ACHN (cell line): ENCODE measurements at regions not wholly inside any gene's neighbourhood (a gene's known extent, or its start where the extent isn't known, plus 50 kb on each side); places are given as distances from the start of the nearest gene placed in this dataset.
"Not testable (repeated sequence)": the region's sequence is repeated elsewhere in the genome, so short reads cannot be mapped to it uniquely, and the experiment has no call there.

Experiments
- DNase-seq: peaks from one replicate; pipeline ENCODE4 v3.0.0-alpha.2; 2015
- in situ Hi-C: cut with HindIII; loops from 2 replicates; pipeline ENCODE4 v1.10.0; 2017; ENCODE audit warnings: low sequenced_read_pairs, low pct_ligation_motif_present, low pct_unique_long_range_greater_than_20kb

DNA sequence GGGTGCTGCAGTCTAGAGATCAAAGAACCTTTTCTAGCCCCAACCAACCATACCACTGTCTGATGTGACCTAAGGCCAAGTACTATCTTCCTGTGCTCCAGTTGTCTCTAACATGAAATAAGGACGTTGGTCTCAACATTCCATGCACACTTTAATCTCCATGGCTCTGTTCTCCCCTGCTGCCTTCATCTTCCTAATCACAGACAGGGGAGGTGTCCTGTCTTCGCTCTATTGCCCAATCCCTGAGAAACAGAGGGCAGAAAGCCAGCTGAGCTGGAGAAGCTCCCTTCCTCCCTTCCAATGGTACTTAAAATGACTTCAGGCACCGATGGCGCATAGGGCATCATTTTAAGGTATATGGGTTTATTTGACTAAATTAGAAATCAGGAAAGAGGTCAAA lies 148.9 kb upstream of the GNAO1 start:
- in situ Hi-C loops = no loop called here
- no peak for DNase-seq

DNA sequence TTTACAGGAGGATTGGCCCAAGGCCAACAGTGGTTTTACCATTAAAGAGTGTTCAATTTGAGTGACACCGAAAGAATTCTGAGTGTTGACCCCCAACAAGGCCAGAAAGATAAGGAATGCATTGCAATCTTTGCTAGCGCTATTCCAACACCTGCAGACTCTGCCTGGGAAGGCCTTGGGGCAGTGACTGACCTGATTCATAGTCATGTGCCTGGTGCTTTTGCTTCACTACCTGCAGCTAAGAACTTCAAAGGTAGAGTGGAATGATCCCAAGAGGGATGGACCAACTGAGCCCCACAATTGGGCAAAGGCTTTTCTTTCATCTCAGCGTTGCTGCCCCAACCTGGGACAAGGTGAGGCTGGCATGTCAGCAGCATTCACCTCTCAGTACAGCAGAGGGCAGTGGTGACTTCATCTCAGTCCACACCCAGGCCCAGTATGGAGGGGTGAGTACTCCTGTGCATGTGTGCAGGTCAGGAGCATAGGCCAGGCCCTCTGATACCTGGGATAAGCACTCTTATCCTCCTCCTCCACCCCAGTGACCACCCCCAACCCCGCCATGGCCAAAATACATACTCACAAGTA lies 149.6 kb upstream of the GNAO1 start:
- DNase-seq = peak; percentile 39
- in situ Hi-C loops = no loop called here

DNA sequence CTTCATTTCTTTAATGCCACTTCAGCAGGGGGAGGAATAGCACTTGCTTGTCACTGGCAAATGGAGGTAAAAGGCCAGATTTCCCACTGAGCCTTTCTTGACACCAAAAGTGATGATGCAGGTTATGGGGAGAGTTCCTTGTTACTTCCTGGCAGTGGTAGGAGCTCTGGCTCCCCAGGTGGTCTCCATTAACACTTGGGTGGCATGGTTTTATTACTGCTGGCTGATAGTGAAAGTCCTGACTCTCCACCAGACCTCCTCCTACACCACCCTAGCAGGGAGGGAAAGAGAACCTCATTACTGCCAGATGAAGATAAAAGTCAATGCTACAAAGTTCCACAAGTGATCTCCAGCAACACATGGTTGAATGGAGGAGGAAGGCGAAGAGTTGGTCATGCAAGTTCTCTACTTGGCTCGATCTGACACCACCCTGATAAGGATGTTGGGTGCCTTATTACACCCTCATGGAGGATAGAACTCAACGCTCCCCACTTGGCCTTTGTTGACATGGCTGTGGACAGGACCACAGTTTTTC lies 152.7 kb upstream of the GNAO1 start:
- no peak for DNase-seq
- in situ Hi-C loops = no loop called here

DNA sequence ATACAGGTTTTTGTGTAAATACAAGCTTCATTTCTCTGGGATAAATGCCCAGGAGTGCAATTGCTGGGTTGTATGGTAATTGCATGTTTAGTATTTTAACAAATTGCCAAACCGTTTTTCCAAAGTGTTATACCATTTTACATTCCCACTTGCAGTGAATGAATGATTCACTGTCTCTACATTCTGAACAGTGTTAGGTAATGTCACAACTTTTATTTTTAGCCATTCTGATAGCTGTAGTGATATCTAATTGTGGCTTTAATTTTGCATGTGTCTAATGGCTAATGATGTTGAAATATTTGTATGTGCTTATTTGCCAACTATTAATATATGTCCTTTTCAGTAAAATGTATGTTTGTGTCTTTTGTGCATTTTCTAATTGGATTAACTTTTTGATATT lies 156.9 kb upstream of the CES5A start:
- in situ Hi-C loops = no loop called here
- DNase-seq = no peak

DNA sequence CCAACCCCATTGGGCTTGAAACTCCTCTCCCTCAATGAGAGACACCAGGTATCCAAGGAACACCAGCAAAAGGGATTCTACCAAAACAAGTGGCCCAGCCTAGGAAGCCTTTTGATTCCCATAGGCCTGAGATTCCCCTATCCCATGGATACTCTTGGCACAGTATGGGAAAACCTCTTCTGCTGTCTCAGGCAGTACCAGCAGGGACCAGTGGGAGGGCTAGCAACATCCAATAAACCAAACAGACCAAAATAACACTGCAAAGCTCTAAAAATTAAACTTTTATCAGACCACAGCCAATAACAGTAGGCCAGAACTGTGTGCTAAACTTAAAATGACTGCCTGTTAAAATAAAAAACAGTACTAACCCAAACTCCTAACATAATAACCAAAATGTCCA lies 153.9 kb upstream of the CES5A start:
- in situ Hi-C loops = no loop called here
- no peak for DNase-seq

DNA sequence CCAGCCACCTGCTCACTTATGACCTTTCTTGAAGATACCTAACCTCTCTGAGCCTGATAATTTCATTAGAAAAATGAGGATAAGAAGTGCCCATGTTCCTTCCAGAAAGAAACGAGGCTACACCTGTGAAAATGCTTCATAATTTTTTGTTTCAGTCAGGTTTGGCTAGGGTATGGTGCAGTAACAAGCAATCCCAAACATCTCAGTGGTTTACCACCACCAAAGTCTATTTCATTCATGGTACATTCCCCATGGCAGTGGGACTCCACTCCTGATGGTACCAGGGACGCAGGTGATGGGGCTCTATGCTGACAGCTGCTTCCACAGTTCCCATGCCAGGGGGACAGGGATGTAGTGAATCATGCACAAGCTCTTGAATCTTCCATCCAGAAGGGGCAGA lies 147.6 kb upstream of the CES5A start:
- DNase-seq = no peak
- in situ Hi-C loops = no loop called here

DNA sequence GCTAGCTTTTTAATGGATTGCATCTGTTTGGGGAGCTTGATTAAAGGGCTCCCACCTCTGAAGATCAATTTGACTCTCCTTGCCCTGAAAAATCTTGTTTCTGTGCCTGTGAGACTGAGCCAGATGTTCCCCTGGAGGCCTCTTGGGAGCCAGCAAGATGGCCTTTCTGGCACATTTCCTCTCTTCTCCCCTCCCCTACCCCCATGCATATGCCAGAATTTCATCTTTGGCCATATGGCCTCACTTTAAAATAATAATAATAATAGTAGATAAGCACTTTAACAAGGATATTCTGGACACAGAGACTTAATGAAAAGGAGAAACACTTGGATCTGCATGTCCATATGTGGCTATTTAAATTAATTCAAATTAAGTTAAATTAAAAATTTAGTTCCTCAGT lies 144.1 kb upstream of the CES5A start:
- DNase-seq = no peak
- in situ Hi-C loops = no loop called here

DNA sequence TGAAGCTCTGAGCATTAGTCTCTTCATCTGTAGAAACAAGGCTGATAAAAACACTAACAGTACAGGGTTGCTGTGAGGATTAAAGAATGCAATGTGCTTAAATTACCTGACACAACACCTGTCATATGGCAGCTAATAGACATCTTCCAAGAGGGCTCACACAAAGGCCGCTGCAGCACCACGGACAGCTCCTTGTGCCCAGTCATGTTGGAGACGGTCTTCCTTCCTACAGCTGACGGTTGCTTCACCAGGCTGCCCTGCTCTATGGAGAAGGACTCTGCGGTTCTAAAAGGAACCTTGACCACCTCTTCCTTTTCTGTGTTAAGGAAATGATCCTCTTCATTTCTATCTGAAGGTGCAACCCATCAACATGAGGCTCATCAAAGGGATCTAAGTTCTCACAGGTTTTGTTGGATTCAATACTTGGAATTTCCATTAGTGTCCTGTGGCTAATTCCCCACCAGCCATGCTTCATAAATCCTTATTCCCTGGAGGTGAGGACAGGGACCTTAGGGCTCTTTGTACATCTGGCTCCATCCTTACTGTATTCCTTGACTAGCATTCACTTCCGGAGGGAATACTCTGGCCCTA lies 138.9 kb upstream of the CES5A start:
- peak; percentile 68 for DNase-seq
- in situ Hi-C loops = no loop called here

DNA sequence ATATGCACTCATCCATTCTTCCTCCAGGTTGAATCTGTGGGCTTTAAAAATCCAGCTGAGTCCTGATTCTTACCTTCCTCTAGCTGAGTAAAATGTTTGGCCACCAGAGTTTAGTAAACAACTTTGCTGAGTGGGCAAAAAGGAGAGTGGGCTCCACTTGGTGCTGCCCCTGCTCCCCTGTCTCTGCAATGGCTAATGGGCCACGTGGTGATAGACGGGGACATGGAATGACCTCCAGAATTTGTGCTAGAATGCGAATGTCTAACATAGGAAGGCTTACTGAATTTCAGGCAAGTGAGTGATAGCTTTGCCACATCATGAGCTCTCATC lies 137.3 kb upstream of the CES5A start:
- in situ Hi-C loops = no loop called here
- DNase-seq = no peak

DNA sequence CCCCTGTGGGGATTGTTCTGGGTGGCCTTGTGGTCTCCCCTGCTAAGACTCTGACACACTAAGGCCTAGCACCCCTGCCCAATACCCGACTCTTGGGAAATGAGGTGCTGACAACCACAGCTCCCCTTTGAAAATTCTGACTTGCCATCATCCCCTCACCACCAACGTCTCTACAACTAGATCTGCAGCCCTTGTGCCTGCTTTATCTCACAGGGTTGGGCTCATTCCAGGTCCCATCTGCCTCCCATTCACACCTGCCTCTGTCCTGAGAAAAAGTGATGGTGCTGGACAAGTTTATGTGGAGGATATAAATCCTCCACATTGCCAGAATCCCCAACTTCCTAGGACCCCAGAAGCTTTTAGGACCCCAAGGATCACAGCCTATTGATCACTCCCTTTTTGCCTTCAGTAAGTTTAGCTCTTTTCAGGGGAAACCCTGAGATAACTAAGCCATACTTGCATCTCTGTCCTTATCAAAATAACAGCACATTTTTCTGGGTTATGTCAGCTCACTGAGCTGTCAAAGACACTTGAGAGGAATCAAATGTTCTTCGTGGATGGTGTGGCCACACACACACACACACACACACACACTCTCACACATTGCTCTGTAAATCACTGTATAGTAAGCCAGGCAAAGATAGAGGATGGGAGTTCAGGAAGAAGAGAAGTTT lies 136.8 kb upstream of the CES5A start:
- in situ Hi-C loops = no loop called here

DNA sequence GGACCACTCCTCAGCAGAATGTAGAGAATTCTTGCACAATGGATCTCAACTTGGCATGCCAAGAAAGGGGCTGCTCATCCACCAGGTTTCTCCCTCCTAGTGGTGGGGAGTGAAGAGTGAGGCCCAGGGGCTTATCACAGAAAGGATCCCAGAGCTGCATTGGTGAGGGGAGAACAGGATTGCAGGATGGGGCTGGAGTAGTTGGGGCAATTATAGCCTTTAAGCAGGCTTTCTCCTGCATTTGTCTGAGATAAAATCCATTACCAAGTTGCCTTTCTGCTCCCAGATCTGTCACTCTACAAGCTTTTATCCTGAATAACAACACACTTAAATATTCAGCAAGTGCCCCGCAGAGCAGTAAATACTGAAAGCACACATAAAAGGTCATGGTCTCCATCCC lies 130.8 kb upstream of the CES5A start:
- no peak for DNase-seq
- in situ Hi-C loops = no loop called here

More for the DNA sequence above, 136.8 kb upstream of the CES5A start:
- DNase-seq = no peak

DNA sequence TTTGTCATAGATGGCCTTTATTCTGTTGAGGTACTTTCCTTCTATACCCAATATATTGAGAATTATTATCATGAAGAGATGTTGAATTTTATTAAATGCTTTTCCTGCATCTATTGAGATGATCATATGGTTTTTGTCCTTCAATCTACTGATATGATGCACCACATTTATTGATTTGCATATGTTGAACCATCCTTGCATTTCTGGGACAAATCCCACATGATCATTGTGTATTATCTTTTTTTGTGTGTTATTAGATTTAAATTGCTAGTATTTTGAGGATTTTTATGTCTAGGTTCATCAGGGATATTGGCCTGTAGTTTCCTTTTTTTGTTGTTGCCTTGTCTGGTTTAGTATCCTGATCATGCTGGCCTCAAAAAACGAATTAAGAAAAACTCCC lies 124.5 kb upstream of the CES5A start:
- DNase-seq = no peak
- in situ Hi-C loops = no loop called here

DNA sequence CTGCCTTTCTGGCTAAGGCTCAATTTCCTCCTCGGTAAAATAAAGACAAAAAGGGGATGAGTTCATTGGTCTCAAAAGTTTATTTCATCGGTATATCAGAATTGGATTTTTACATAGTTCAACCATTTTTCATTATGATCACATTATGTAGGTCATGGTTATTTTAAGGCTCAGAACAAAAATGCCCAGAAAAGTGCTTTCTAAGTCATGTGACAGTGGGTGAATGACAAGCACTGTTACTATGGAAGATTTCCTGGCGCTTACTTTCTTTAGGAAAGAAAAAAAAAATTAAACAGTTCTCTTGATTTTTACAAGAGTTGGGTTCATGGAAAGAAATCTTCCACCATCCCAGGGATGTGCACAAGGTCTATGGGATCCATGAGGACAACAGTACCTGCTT lies 117.9 kb upstream of the CES5A start:
- in situ Hi-C loops = no loop called here
- DNase-seq = no peak

DNA sequence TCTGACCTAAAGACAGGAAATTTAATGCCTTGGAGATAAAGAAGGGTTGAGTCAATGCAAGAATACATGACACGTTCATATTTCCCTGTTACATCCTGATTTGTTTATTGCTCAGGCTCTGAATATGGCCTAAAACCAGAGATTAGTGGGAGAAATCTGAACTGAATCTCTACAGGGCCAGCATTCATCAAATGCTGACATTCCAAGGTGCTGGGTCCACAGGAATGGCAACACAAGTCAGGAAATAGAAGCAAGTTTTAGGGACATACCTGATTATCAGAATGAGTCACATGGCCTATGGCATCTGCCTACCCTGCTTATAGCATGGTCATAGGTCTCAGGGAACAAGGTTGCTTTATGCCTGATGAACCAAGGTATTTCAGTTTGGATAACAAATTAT lies 117.4 kb upstream of the CES5A start:
- no peak for DNase-seq
- in situ Hi-C loops = no loop called here

DNA sequence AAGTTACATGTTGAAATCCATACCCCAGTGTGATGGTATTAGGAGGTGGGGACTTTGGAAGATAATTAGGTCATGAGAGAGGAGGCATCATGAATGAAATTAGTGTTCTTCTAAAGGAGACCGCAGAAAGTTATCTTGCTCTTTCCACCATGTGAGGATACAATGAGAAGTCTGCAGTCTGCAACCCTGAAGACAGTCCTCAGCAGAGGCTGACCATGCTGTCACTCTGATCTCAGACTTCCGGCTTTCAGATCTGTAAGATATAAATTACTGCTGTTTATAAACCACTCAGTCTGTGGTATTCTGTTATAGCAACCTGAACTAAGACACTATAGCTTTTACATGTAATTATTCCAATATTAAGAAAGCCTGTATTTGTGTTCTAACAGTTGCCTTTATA lies 116.7 kb upstream of the CES5A start:
- no peak for DNase-seq
- in situ Hi-C loops = no loop called here

DNA sequence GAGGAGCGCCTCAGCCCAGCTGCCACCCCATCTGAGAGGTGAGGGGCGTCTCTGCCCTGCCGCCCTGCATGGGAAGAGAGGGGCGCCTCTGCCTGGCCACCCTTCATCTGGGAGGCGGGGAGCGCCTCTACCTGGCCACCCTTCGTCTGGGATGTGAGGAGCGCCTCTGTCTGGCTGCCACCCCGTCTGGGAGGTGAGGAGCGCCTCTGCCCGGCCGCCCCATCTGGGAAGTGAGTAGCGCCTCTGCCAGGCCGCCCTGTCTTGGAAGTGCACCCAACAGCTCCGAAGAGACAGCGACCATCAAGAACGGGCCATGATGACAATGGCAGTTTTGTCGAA lies 114.4 kb upstream of the CES5A start:
- in situ Hi-C loops = no loop called here
- no peak for DNase-seq

DNA sequence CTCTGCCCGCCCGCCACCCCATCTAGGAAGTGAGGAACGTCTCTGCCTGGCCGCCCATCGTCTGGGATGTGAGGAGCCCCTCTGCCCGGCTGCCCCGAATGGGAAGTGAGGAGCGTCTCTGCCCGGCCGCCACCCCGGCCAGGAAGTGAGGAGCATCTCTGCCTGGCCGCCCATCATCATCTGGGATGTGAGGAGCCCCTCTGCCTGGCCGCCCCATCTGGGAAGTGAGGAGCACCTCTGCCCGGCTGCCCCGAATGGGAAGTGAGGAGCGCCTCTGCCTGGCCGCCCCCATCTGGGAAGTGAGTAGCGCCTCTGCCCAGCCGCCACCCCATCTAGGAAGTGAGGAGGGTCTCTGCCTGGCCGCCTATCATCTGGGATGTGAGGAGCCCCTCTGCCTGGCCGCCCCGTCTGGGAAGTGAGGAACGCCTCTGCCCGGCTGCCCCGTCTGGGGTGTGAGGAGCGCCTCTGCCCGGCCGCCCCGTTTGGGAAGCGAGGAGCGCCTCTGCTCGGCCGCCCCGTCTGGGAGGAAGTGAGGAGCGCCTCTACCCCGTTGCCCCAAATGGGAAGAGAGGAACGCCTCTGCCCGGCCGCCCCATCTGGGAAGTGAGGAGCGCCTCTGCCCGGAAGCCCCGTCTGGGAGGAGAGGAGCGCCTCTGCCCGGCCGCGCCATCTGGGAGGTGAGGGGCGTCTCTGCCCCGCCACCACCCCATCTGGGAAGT lies 113.8 kb upstream of the CES5A start:
- in situ Hi-C loops, DNase-seq: not testable (repeated sequence)

DNA sequence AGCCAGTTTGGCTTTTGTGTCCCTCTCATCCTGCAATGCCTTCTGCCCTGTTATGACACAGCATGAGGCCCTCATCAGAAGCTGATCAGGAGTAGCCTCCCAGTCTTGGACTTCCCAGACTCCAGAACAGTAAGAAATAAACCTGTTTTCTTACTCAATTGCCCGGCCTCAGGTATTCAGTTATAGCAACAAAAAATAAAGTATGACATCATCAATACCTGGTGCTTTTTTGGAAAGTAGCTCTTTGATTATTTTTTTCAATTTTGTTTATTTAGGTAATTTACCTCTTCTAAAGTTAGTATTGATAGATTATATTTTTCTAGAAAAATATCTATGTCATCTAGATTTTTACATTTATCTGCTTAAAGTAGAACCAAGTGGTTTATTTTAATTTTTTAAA lies 112.8 kb upstream of the CES5A start:
- in situ Hi-C loops = no loop called here
- no peak for DNase-seq

DNA sequence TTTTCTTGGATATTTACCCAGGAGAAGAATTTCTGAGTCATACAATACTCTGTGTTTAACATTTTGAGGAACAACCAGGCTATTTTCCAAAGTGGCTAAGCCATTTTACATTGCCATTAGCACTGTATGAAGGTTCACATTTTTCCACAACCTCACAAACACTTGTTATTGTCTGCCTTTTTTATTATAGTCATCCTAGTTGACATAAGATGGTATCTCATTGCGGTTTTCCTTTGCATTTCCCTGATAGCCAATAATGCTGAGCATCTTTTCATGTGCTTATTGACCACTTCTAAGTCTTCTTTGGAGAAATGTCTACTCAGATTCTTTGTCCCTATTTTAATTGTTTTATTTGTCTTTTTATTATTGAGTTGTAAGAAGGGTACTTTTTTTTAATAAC lies 107.4 kb upstream of the CES5A start:
- DNase-seq = no peak
- in situ Hi-C loops = no loop called here

DNA sequence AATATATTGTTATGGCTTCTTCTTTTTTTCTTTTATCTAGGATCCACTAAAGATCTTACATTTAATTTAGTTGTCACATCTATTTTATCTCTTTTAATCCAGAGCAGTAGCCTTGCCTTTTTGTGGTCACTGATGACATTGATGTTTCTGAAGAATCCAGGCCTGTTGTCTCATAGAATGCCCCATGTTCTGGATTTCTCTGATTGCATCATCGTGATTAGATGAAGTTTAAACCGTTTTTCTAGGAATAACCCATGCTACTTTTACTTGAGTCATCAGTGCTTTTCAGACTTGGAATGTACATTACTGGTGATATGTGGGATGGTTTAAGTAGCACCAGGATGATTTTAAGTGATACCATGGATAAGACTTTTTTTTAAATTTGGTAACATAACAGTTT lies 106.4 kb upstream of the CES5A start:
- DNase-seq = no peak
- in situ Hi-C loops = no loop called here
